Stimulated activated CD8-positive, alpha-beta memory T cell treated with anti-CD3 and anti-CD28 coated beads, Interleukin-15, amount 100 ng/mL, for 1 hour (primary cell): ENCODE measurements at regions not wholly inside any gene's neighbourhood (a gene's known extent, or its start where the extent isn't known, plus 50 kb on each side); places are given as distances from the start of the nearest gene placed in this dataset.

Source experiments
- DNase-seq: peaks from one replicate; pipeline ENCODE4 v3.0.0-alpha.2; 2020; ENCODE audit warnings: low read depth

- DNase-seq, result no peak
Measured at GRCh38 chr10:128373831-128374230, 247.6 kb upstream of the MKI67 start.

- no peak for DNase-seq
Measured at GRCh38 chr10:128375171-128375570, 248.9 kb upstream of the MKI67 start.

GRCh38 chr10:128377364-128377987, 251.3 kb upstream of the MKI67 start:
- no peak for DNase-seq

GRCh38 chr10:128377988-128378387, 251.8 kb upstream of the MKI67 start:
- DNase-seq, result no peak

- DNase-seq, result no peak
Measured at GRCh38 chr10:128380946-128381345, 254.7 kb upstream of the MKI67 start.

- DNase-seq, result no peak
Measured at GRCh38 chr10:128382225-128382624, 256.0 kb upstream of the MKI67 start.

GRCh38 chr10:128384831-128385230, 258.6 kb upstream of the MKI67 start:
- DNase-seq, result no peak

GRCh38 chr10:128386231-128386630, 260.0 kb upstream of the MKI67 start:
- DNase-seq, result no peak

- no peak for DNase-seq
Measured at GRCh38 chr10:128386816-128387604, 260.8 kb upstream of the MKI67 start.

- DNase-seq, result no peak
Measured at GRCh38 chr10:128390596-128390995, 264.4 kb upstream of the MKI67 start.

- DNase-seq, result no peak
Measured at GRCh38 chr10:128393546-128393945, 267.3 kb upstream of the MKI67 start.

GRCh38 chr10:128398118-128398517, 271.9 kb upstream of the MKI67 start:
- no peak for DNase-seq

GRCh38 chr10:128398999-128399398, 272.8 kb upstream of the MKI67 start:
- DNase-seq, result no peak

GRCh38 chr10:128400564-128400963, 274.3 kb upstream of the MKI67 start:
- DNase-seq, result no peak

GRCh38 chr10:128405450-128405849, 279.2 kb upstream of the MKI67 start:
- no peak for DNase-seq

- no peak for DNase-seq
Measured at GRCh38 chr10:128411643-128412042, 285.4 kb upstream of the MKI67 start.

GRCh38 chr10:128414568-128414967, 288.3 kb upstream of the MKI67 start:
- no peak for DNase-seq

GRCh38 chr10:128416231-128416630, 290.0 kb upstream of the MKI67 start:
- DNase-seq, result no peak

GRCh38 chr10:128417826-128418225, 291.6 kb upstream of the MKI67 start:
- DNase-seq, result no peak

- DNase-seq, result no peak
Measured at GRCh38 chr10:128418819-128419218, 292.6 kb upstream of the MKI67 start.

GRCh38 chr10:128419466-128420019, 293.3 kb upstream of the MKI67 start:
- DNase-seq, result no peak

GRCh38 chr10:128420623-128421022, 294.4 kb upstream of the MKI67 start:
- no peak for DNase-seq

GRCh38 chr10:128421371-128422160, 295.3 kb upstream of the MKI67 start:
- no peak for DNase-seq
